ENCODE measurements at regions not wholly inside any gene's neighbourhood (a gene's known extent, or its start where the extent isn't known, plus 50 kb on each side); places are given as distances from the start of the nearest gene placed in this dataset.

DNA sequence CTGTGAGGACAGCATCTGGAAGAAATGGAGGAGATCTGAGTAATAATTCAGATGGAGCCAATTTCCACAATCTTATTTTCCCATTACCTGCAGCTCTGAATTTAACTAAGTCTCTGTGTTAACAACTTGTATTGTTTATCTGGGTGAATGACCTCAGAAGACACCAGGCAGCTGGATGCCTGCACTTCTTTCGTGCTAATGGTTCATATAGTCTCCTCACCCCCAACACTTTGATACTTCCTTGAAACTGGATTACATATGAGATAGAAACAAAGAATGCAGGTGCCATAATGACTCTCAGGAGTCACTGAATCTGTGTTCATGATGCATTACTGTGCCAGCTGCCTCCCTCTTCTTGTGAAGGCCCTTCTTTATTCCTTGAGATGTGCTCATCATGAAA lies 125.6 kb upstream of the VPREB1 start:
- TF ChIP-seq CTCF (IDR thresholded peaks at IDR 0.05; ENCODE audit: poor library complexity, severe bottlenecking) (no peak), EZH2 (IDR thresholded peaks at IDR 0.05; ENCODE audit: borderline replicate concordance, insufficient read depth, low read length, poor library complexity, severe bottlenecking) (no peak)
- TF ChIP-seq, protein P1, sequence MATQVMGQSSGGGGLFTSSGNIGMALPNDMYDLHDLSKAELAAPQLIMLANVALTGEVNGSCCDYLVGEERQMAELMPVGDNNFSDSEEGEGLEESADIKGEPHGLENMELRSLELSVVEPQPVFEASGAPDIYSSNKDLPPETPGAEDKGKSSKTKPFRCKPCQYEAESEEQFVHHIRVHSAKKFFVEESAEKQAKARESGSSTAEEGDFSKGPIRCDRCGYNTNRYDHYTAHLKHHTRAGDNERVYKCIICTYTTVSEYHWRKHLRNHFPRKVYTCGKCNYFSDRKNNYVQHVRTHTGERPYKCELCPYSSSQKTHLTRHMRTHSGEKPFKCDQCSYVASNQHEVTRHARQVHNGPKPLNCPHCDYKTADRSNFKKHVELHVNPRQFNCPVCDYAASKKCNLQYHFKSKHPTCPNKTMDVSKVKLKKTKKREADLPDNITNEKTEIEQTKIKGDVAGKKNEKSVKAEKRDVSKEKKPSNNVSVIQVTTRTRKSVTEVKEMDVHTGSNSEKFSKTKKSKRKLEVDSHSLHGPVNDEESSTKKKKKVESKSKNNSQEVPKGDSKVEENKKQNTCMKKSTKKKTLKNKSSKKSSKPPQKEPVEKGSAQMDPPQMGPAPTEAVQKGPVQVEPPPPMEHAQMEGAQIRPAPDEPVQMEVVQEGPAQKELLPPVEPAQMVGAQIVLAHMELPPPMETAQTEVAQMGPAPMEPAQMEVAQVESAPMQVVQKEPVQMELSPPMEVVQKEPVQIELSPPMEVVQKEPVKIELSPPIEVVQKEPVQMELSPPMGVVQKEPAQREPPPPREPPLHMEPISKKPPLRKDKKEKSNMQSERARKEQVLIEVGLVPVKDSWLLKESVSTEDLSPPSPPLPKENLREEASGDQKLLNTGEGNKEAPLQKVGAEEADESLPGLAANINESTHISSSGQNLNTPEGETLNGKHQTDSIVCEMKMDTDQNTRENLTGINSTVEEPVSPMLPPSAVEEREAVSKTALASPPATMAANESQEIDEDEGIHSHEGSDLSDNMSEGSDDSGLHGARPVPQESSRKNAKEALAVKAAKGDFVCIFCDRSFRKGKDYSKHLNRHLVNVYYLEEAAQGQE (IDR thresholded peaks at IDR 0.05; ENCODE audit: borderline replicate concordance) = no peak
